ENCODE measurements at regions not wholly inside any gene's neighbourhood (a gene's known extent, or its start where the extent isn't known, plus 50 kb on each side); places are given as distances from the start of the nearest gene placed in this dataset.
"Not testable (repeated sequence)": the region's sequence is repeated elsewhere in the genome, so short reads cannot be mapped to it uniquely, and the experiment has no call there.

- H3K27me3 Mint-ChIP-seq (ENCODE audit: low read depth in 3 of 3), result peaks cover 0 to 3% (median 2%) of the 10 kb centered on the region in 3 donors
- DNase-seq, result no peak
- H3K4me1 Mint-ChIP-seq, result no peaks in the 10 kb centered on the region
- no peak overlapping the region for H3K4me3 Mint-ChIP-seq
- H3K9me3 Mint-ChIP-seq, result peaks cover 0 to 2% (median 0%) of the 10 kb centered on the region in 6 donors
- H3K27ac Mint-ChIP-seq, result no peak overlapping the region
- no peaks in the 10 kb centered on the region for H3K36me3 Mint-ChIP-seq
Measured at GRCh38 chr3:137820366-137820765, 56.3 kb downstream of the SOX14 start.

DNA sequence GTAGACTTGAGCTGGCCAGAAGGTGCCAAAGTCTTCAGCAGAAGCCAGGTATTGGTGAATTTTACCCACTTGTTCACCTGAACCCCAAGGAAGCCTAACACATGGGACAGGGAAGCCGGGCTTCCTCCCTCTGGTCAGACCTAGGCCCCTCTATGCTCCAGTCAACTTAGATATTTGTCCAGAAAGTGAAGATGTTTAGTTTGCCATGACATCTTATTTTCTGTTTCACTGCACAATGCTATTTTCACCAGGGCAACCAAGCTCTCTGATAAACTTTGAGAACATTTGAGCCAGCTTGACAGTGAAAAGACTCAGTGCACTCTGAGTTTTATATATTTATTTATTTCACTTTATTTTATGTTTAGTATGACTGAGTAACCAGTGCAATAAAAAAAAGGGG lies 71.0 kb downstream of the SOX14 start:
- H3K4me1 Mint-ChIP-seq, result no peaks in the 10 kb centered on the region
- DNase-seq, result no peak
- no peaks in the 10 kb centered on the region for H3K36me3 Mint-ChIP-seq
- H3K9me3 Mint-ChIP-seq, result peaks cover 0 to 14% (median 2%) of the 10 kb centered on the region in 6 donors
- H3K27ac Mint-ChIP-seq, result no peak overlapping the region
- H3K4me3 Mint-ChIP-seq, result no peak overlapping the region
- peaks cover 0 to 3% (median 2%) of the 10 kb centered on the region in 3 donors for H3K27me3 Mint-ChIP-seq (ENCODE audit: low read depth in 3 of 3)

GRCh38 chr3:137845194-137845593 lies 81.1 kb downstream of the SOX14 start:
- Mint-ChIP-seq H3K36me3 (no peaks in the 10 kb centered on the region), H3K27me3 (ENCODE audit: low read depth in 3 of 3) (peaks cover 0 to 2% (median 2%) of the 10 kb centered on the region in 3 donors), H3K4me1 (no peaks in the 10 kb centered on the region), H3K27ac (no peak overlapping the region), H3K4me3 (no peak overlapping the region), H3K9me3 (peaks cover 0 to 14% (median 3%) of the 10 kb centered on the region in 6 donors)
- DNase-seq, result no peak

DNA sequence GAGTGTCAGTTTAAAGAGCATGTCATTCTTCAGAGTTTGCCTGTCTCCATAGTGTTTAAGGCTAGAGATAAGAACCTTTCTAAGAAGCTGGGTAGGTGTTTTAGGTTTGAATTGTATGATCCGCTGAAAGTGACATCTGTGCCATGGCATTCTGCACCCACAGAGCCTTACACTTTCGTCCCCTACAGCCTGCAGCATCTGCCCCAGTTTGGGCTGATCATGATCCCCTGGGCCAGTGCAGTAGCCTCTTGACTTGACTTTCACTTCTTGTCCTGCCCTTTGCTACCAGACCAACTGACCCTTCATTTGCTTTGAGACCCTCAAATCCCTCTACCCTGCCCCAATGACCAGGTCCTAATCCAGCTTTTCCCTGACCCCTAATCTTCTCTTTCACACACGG lies 81.6 kb downstream of the SOX14 start:
- peaks cover 0 to 2% (median 0%) of the 10 kb centered on the region in 3 donors for H3K27me3 Mint-ChIP-seq (ENCODE audit: low read depth in 3 of 3)
- H3K9me3 Mint-ChIP-seq, result peaks cover 0 to 14% (median 3%) of the 10 kb centered on the region in 6 donors
- no peak for DNase-seq
- H3K4me3 Mint-ChIP-seq, result no peak overlapping the region
- H3K4me1 Mint-ChIP-seq, result no peaks in the 10 kb centered on the region
- no peaks in the 10 kb centered on the region for H3K36me3 Mint-ChIP-seq
- H3K27ac Mint-ChIP-seq, result no peak overlapping the region

- DNase-seq, result no peak
- Mint-ChIP-seq H3K27me3 (ENCODE audit: low read depth in 3 of 3) (no peaks in the 10 kb centered on the region), H3K4me1 (no peaks in the 10 kb centered on the region), H3K9me3 (peaks cover 0 to 4% (median 1%) of the 10 kb centered on the region in 6 donors), H3K36me3 (no peaks in the 10 kb centered on the region), H3K27ac (no peak overlapping the region), H3K4me3 (no peak overlapping the region)
Measured at GRCh38 chr3:137852391-137852830, 88.3 kb downstream of the SOX14 start.

- peaks cover 0 to 3% (median 0%) of the 10 kb centered on the region in 6 donors for H3K9me3 Mint-ChIP-seq
- H3K4me3 Mint-ChIP-seq, result no peak overlapping the region
- DNase-seq, result no peak
- no peaks in the 10 kb centered on the region for H3K4me1 Mint-ChIP-seq
- no peaks in the 10 kb centered on the region for H3K27me3 Mint-ChIP-seq (ENCODE audit: low read depth in 3 of 3)
- H3K36me3 Mint-ChIP-seq, result no peaks in the 10 kb centered on the region
- no peak overlapping the region for H3K27ac Mint-ChIP-seq
Measured at GRCh38 chr3:137854533-137855261, 90.6 kb downstream of the SOX14 start.

DNA sequence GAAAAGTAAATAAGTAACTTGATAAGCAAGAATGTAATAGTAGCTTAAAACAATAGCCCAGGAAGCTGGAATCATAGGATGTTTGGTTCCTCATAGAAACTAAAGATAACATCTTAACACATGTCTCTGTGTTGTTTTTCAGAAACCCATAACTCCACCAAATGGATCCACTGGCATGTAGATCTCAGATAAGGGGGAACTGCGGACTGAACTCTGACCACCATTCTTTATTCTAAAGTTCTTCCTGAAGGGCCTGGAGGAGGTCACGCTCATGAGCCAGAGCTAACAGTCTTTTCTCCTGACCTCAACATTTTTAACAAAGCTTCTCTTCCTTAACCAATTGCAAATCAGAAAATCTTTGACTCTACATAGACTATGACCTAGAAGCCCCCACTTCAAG lies 101.9 kb downstream of the SOX14 start:
- Mint-ChIP-seq H3K36me3 (peaks cover 0 to 3% (median 0%) of the 10 kb centered on the region in 3 donors), H3K4me3 (no peak overlapping the region), H3K27ac (no peak overlapping the region), H3K4me1 (no peaks in the 10 kb centered on the region), H3K9me3 (peaks cover 5 to 37% (median 9%) of the 10 kb centered on the region in 6 donors), H3K27me3 (ENCODE audit: low read depth in 3 of 3) (peaks cover 0 to 4% (median under 1%) of the 10 kb centered on the region in 3 donors)
- DNase-seq, result no peak

- H3K9me3 Mint-ChIP-seq, result peaks cover 5 to 46% (median 17%) of the 10 kb centered on the region in 6 donors
- peaks cover 2 to 4% (median 2%) of the 10 kb centered on the region in 3 donors for H3K27me3 Mint-ChIP-seq (ENCODE audit: low read depth in 3 of 3)
Measured at GRCh38 chr3:137866933-137867332, 102.8 kb downstream of the SOX14 start.

DNA sequence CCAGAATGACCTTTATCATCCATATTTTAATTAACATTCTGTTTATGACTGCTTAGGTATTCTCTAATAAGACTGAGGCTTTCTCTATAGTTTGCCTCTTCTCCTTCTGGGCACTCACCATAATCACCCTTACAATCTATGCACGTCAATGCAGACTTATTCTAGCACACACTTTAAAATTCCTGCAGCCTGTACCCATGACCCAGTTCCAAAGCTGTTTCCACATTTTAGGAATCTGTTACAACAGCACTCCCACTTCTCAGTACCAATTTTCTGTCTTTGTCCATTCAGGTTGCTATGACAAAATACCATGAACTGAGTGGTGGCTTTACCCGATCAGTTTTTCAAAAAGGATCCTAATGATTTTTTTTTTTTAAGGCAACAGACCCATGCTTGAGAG lies 103.5 kb downstream of the SOX14 start:
- Mint-ChIP-seq H3K27me3 (ENCODE audit: low read depth in 3 of 3) (peaks cover 2 to 4% (median 2%) of the 10 kb centered on the region in 3 donors), H3K36me3 (peaks cover 0 to 9% (median 0%) of the 10 kb centered on the region in 3 donors), H3K9me3 (peaks cover 5 to 48% (median 17%) of the 10 kb centered on the region in 6 donors), H3K27ac (no peak overlapping the region), H3K4me1 (no peaks in the 10 kb centered on the region), H3K4me3 (no peak overlapping the region)
- no peak for DNase-seq

More at GRCh38 chr3:137866933-137867332, 102.8 kb downstream of the SOX14 start:
- no peak overlapping the region for H3K4me3 Mint-ChIP-seq
- peaks cover 0 to 9% (median 0%) of the 10 kb centered on the region in 3 donors for H3K36me3 Mint-ChIP-seq
- no peaks in the 10 kb centered on the region for H3K4me1 Mint-ChIP-seq
- no peak overlapping the region for H3K27ac Mint-ChIP-seq
- DNase-seq, result no peak

GRCh38 chr3:137869022-137869421 lies 104.9 kb downstream of the SOX14 start:
- Mint-ChIP-seq H3K4me1 (no peaks in the 10 kb centered on the region), H3K36me3 (peaks cover 0 to 9% (median under 1%) of the 10 kb centered on the region in 3 donors), H3K27me3 (ENCODE audit: low read depth in 3 of 3) (peaks cover 2 to 4% (median 3%) of the 10 kb centered on the region in 3 donors), H3K4me3 (no peak overlapping the region), H3K27ac (no peak overlapping the region), H3K9me3 (peaks cover 2 to 42% (median 18%) of the 10 kb centered on the region in 6 donors)
- DNase-seq, result no peak

- not testable (repeated sequence) for H3K27ac Mint-ChIP-seq; H3K27me3 Mint-ChIP-seq (ENCODE audit: low read depth in 3 of 3); H3K36me3 Mint-ChIP-seq; H3K4me1 Mint-ChIP-seq; H3K4me3 Mint-ChIP-seq; DNase-seq
- H3K9me3 Mint-ChIP-seq, result peaks cover 2 to 49% (median 22%) of the 10 kb centered on the region in 6 donors
Measured at GRCh38 chr3:137872589-137872988, 108.5 kb downstream of the SOX14 start.

DNA sequence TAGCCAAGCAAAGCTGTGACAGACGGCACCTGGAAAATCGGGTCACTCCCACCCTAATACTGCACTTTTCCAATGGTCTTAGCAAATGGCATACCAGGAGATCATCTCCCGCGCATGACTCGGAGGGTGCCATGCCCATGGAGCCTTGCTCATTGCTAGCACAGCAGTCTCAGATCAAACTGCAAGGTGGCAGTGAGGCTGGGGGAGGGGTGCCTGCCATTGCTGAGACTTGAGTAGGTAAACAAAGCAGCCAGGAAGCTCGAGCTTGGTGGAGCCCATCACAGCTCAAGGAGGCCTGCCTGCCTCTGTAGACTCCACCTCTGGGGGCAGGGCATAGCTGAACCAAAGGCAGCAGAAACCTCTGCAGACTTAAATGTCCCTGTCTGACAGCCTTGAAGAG lies 113.1 kb upstream of the CLDN18 start:
- DNase-seq; H3K4me3 Mint-ChIP-seq; H3K4me1 Mint-ChIP-seq; H3K36me3 Mint-ChIP-seq; H3K27ac Mint-ChIP-seq; H3K27me3 Mint-ChIP-seq (ENCODE audit: low read depth in 3 of 3): not testable (repeated sequence)
- H3K9me3 Mint-ChIP-seq, result peaks cover 0 to 14% (median 5%) of the 10 kb centered on the region in 6 donors

- Mint-ChIP-seq H3K27me3 (ENCODE audit: low read depth in 3 of 3) (peaks cover 0 to 6% (median 0%) of the 10 kb centered on the region in 3 donors), H3K27ac (no peak overlapping the region), H3K36me3 (no peaks in the 10 kb centered on the region), H3K9me3 (peaks cover 0 to 10% (median 3%) of the 10 kb centered on the region in 6 donors), H3K4me3 (no peak overlapping the region), H3K4me1 (no peaks in the 10 kb centered on the region)
- no peak for DNase-seq
Measured at GRCh38 chr3:137906985-137907649, 102.8 kb upstream of the CLDN18 start.

DNA sequence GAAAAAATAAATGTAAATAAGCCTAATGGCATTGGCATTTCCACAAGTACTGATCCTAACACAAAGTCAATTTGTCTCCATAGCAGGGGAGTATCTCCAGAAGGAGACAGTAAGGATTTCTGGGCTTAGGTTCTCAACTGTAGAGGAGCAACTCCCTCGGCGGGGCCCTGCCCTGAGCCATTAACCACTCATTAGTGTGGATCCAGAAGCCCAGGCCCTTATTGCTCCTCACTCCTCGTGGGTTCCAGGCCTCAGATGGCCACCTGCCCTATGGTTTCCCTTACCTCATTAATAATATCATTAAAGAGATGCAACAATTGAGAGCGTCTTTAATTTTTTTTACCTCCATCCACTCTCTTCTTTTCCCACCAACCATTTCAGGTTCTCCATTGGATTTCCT lies 85.3 kb upstream of the CLDN18 start:
- Mint-ChIP-seq H3K36me3 (no peaks in the 10 kb centered on the region), H3K4me3 (no peak overlapping the region), H3K4me1 (no peaks in the 10 kb centered on the region), H3K9me3 (peaks cover 0 to 12% (median 3%) of the 10 kb centered on the region in 6 donors), H3K27me3 (ENCODE audit: low read depth in 3 of 3) (peaks cover 0 to 2% (median 1%) of the 10 kb centered on the region in 3 donors), H3K27ac (no peak overlapping the region)
- DNase-seq, result no peak
